DMS153 treated with DMSO at 0.1 percent for 48 hours (cell line): ENCODE measurements at regions not wholly inside any gene's neighbourhood (a gene's known extent, or its start where the extent isn't known, plus 50 kb on each side); places are given as distances from the start of the nearest gene placed in this dataset.
"Not testable (repeated sequence)": the region's sequence is repeated elsewhere in the genome, so short reads cannot be mapped to it uniquely, and the experiment has no call there.

Experiments
- DNase-seq: peaks from one replicate; lab custom pipeline; 2025; ENCODE audit not compliant: unreplicated experiment; lab: John Stamatoyannopoulos, UW

- DNase-seq = no peak
These were observed 298.4 kb upstream of the AMIGO2 start for GRCh38 chr12:47378222-47378582.

GRCh38 chr12:47377414-47378221, 297.9 kb upstream of the AMIGO2 start:
- no peak for DNase-seq

GRCh38 chr12:47376927-47377326, 297.2 kb upstream of the AMIGO2 start:
- DNase-seq = no peak

GRCh38 chr12:47373554-47374150, 293.9 kb upstream of the AMIGO2 start:
- DNase-seq = no peak

- DNase-seq = no peak
These were observed 290.7 kb upstream of the AMIGO2 start for GRCh38 chr12:47370421-47370820.

GRCh38 chr12:47369085-47369484, 289.3 kb upstream of the AMIGO2 start:
- no peak for DNase-seq

- DNase-seq = no peak
These were observed 288.3 kb upstream of the AMIGO2 start for GRCh38 chr12:47367912-47368537.

- no peak for DNase-seq
These were observed 286.8 kb upstream of the AMIGO2 start for GRCh38 chr12:47366579-47366978.

- DNase-seq = no peak
These were observed 286.4 kb upstream of the AMIGO2 start for GRCh38 chr12:47366157-47366556.

- not testable (repeated sequence) for DNase-seq
These were observed 285.8 kb upstream of the AMIGO2 start for GRCh38 chr12:47365443-47366076.

GRCh38 chr12:47364261-47364660, 284.5 kb upstream of the AMIGO2 start:
- no peak for DNase-seq

- DNase-seq = no peak
These were observed 282.5 kb upstream of the AMIGO2 start for GRCh38 chr12:47362126-47362705.

GRCh38 chr12:47361389-47362021, 281.7 kb upstream of the AMIGO2 start:
- no peak for DNase-seq

- no peak for DNase-seq
These were observed 281.1 kb upstream of the AMIGO2 start for GRCh38 chr12:47360771-47361388.

- DNase-seq = no peak
These were observed 280.3 kb upstream of the AMIGO2 start for GRCh38 chr12:47360093-47360480.

- DNase-seq = no peak
These were observed 279.7 kb upstream of the AMIGO2 start for GRCh38 chr12:47359310-47360092.

- DNase-seq = not testable (repeated sequence)
These were observed 277.2 kb upstream of the AMIGO2 start for GRCh38 chr12:47357006-47357405.

- DNase-seq = no peak
These were observed 276.5 kb upstream of the AMIGO2 start for GRCh38 chr12:47356129-47356700.

GRCh38 chr12:47353508-47353907, 273.7 kb upstream of the AMIGO2 start:
- no peak for DNase-seq
